Mesendoderm (in vitro differentiated cells): ENCODE measurements at regions not wholly inside any gene's neighbourhood (a gene's known extent, or its start where the extent isn't known, plus 50 kb on each side); places are given as distances from the start of the nearest gene placed in this dataset.

Experiments
- DNase-seq: peaks from one replicate; pipeline ENCODE4 v3.0.0; 2013
- H2AK5ac ChIP-seq: 2 replicates; pipeline ENCODE4 v1.6.1; 2013; ENCODE audit warnings: low read length, inconsistent platforms
- H2BK120ac ChIP-seq: 2 replicates; pipeline ENCODE4 v1.6.1; 2013; ENCODE audit warnings: low read depth, mild to moderate bottlenecking, low read length, moderate library complexity, mixed read lengths
- H2BK15ac ChIP-seq: replicated peaks from 2 replicates; pipeline ENCODE4 v1.6.1; 2013; ENCODE audit warnings: low read depth, mild to moderate bottlenecking, moderate library complexity
- H2BK5ac ChIP-seq: 2 replicates; pipeline ENCODE4 v1.6.1; 2013; ENCODE audit warnings: low read length, inconsistent platforms
- H3K18ac ChIP-seq: 2 replicates; pipeline ENCODE4 v1.6.1; 2013; ENCODE audit warnings: mild to moderate bottlenecking, low read length, mixed read lengths
- H3K23ac ChIP-seq: one replicate; pipeline ENCODE4 v1.6.1; 2013; ENCODE audit warnings: low read length
- H3K27ac ChIP-seq: 2 replicates; pipeline ENCODE4 v1.5.1; 2013; ENCODE audit warnings: low read depth, mild to moderate bottlenecking, inconsistent platforms, low read length, moderate library complexity
- H3K27me3 ChIP-seq: 2 replicates; pipeline ENCODE4 v1.6.1; 2013; ENCODE audit warnings: low read length, control low read depth, mild to moderate bottlenecking, inconsistent platforms; ENCODE audit not compliant: insufficient read depth, poor library complexity
- H3K36me3 ChIP-seq: 2 replicates; pipeline ENCODE4 v1.6.1; 2013; ENCODE audit warnings: low read length, inconsistent platforms; ENCODE audit not compliant: control insufficient read depth, insufficient read depth
- H3K4ac ChIP-seq: one replicate; pipeline ENCODE4 v1.6.1; 2013; ENCODE audit warnings: low read depth, mild to moderate bottlenecking, low read length, moderate library complexity
- H3K4me1 ChIP-seq: 2 replicates; pipeline ENCODE4 v1.6.1; 2013; ENCODE audit warnings: low read depth, low read length, inconsistent platforms; ENCODE audit not compliant: control insufficient read depth
- H3K4me2 ChIP-seq: 2 replicates; pipeline ENCODE4 v1.6.1; 2013; ENCODE audit warnings: low read length
- H3K4me3 ChIP-seq: 2 replicates; pipeline ENCODE4 v1.5.1; 2013; ENCODE audit warnings: mild to moderate bottlenecking, low read length
- H3K56ac ChIP-seq: one replicate; pipeline ENCODE4 v1.6.1; 2013; ENCODE audit warnings: low read length
- H3K79me1 ChIP-seq: 2 replicates; pipeline ENCODE4 v1.6.1; 2013; ENCODE audit warnings: low read length, inconsistent platforms
- H3K79me2 ChIP-seq: 2 replicates; pipeline ENCODE4 v1.6.1; 2013; ENCODE audit warnings: mild to moderate bottlenecking, low read length; ENCODE audit not compliant: control insufficient read depth, insufficient read depth
- H3K9ac ChIP-seq: 2 replicates; pipeline ENCODE4 v1.6.1; 2013; ENCODE audit warnings: low read length, inconsistent platforms
- H4K5ac ChIP-seq: one replicate; pipeline ENCODE4 v1.6.1; 2013; ENCODE audit warnings: low read length
- H4K8ac ChIP-seq: one replicate; pipeline ENCODE4 v1.6.1; 2013; ENCODE audit warnings: low read depth, mild to moderate bottlenecking, control low read depth, low read length, moderate library complexity
- WGBS: extraction: QIAGEN DNeasy Blood & Tissue Kit; methylation state at CpG from one replicate; pipeline ENCODE4 v1.1.7; 2013; ENCODE audit warnings: low lambda C conversion rate, missing lambda C conversion rate; ENCODE audit not compliant: insufficient coverage; ENCODE audit errors: extremely low coverage; 5-methylcytosine and 5-hydroxymethylcytosine counted together

DNA sequence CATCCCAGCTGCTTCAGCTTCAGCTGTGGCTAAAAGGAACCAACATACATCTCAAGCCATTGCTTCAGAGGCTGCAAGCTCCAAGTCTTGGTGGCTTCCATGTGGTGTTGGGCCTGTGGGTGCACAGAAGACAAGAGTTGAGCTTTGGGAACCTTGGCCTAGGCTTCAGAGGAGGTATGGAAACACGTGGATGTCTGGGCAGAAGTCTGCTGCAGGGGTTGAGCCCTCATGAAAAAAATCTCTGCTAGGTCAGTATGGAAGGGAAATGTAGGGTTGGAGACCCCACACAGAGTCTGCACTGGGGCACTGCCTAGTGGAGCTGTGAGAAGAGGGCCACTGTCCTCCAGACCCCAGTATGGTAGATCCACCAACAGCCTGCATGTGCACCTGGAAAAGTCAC lies 279.3 kb downstream of the MZT1 start:
- Histone ChIP-seq H3K27ac (no peak overlapping the region), H4K5ac (no peak overlapping the region), H3K4ac (no peak overlapping the region), H2BK5ac (no peak overlapping the region), H3K4me3 (no peak overlapping the region), H3K36me3 (no peaks in the 10 kb centered on the region), H3K27me3 (no peaks in the 10 kb centered on the region), H3K18ac (no peak overlapping the region), H3K4me1 (no peaks in the 10 kb centered on the region), H3K9ac (no peak overlapping the region), H4K8ac (no peak overlapping the region), H3K23ac (no peak overlapping the region), H3K4me2 (no peak overlapping the region), H2BK120ac (no peak overlapping the region), H3K79me2 (no peaks in the 10 kb centered on the region), H2BK15ac (no peak overlapping the region), H3K56ac (no peak overlapping the region), H2AK5ac (no peak overlapping the region), H3K79me1 (no peaks in the 10 kb centered on the region)
- WGBS, result no CpG with 5 or more reads among the region's 1 CpG
- no peak for DNase-seq

DNA sequence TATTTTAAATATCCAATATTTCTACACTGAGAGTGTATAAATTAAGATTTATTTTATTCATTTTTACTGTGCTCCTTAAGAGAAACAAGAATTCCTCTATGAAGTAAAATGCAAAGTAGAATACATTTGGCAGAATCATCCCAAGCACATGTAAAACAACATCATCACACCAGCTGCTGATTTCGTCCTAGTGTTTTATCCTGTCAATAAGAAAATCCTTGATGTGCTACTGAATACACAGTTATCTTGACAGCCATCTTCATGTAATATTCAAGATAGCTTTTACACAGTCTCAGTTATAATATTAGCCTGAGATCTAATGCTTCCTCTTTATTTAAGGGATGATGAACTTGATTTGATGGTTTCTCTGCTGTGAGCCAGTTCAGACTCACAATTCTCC lies 282.4 kb downstream of the MZT1 start:
- H3K4me3 ChIP-seq, result no peak overlapping the region
- no peak overlapping the region for H3K18ac ChIP-seq
- no CpG with 5 or more reads among the region's 1 CpG for WGBS
- H3K79me1 ChIP-seq, result no peaks in the 10 kb centered on the region
- H2BK5ac ChIP-seq, result no peak overlapping the region
- no peaks in the 10 kb centered on the region for H3K79me2 ChIP-seq
- no peak overlapping the region for H3K4ac ChIP-seq
- no peak overlapping the region for H2AK5ac ChIP-seq
- H2BK120ac ChIP-seq, result no peak overlapping the region
- no peaks in the 10 kb centered on the region for H3K36me3 ChIP-seq
- no peak overlapping the region for H3K9ac ChIP-seq
- no peaks in the 10 kb centered on the region for H3K27me3 ChIP-seq
- no peak overlapping the region for H4K8ac ChIP-seq
- H3K4me1 ChIP-seq, result no peaks in the 10 kb centered on the region
- H3K4me2 ChIP-seq, result no peak overlapping the region
- H3K23ac ChIP-seq, result no peak overlapping the region
- no peak for DNase-seq
- no peak overlapping the region for H3K27ac ChIP-seq
- no peak overlapping the region for H4K5ac ChIP-seq
- no peak overlapping the region for H3K56ac ChIP-seq
- H2BK15ac ChIP-seq, result no peak overlapping the region

DNA sequence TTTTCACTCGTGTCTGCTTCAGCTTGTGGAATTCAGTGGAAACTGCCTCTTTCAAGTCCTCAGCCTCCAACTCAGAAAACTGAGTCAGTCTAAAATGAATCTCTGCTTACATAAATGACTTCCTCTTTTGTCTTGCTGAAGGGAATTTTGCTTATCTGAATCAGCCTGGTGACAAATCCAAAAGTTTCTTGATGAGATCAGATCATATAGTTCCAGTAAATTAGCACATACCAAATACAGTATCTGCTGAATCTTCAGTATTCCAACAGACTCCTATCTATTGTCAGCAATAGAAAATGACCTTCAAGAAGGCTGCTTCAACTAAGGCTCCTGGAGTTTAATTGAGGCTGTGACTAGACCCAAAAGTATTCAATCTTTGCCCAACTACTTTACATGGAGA lies 290.0 kb downstream of the MZT1 start:
- Histone ChIP-seq H2BK120ac (no peak overlapping the region), H3K18ac (no peak overlapping the region), H3K79me2 (no peaks in the 10 kb centered on the region), H3K56ac (no peak overlapping the region), H2BK15ac (no peak overlapping the region), H3K79me1 (no peaks in the 10 kb centered on the region), H2BK5ac (no peak overlapping the region), H3K23ac (no peak overlapping the region), H4K8ac (no peak overlapping the region), H2AK5ac (no peak overlapping the region), H3K4me3 (no peak overlapping the region), H3K4me2 (no peak overlapping the region), H3K36me3 (no peaks in the 10 kb centered on the region), H3K4ac (no peak overlapping the region), H3K4me1 (no peaks in the 10 kb centered on the region), H3K27ac (no peak overlapping the region), H3K27me3 (no peaks in the 10 kb centered on the region), H3K9ac (no peak overlapping the region), H4K5ac (no peak overlapping the region)
- no CpG with 5 or more reads among the region's 1 CpG for WGBS
- peak; percentile 3 for DNase-seq

DNA sequence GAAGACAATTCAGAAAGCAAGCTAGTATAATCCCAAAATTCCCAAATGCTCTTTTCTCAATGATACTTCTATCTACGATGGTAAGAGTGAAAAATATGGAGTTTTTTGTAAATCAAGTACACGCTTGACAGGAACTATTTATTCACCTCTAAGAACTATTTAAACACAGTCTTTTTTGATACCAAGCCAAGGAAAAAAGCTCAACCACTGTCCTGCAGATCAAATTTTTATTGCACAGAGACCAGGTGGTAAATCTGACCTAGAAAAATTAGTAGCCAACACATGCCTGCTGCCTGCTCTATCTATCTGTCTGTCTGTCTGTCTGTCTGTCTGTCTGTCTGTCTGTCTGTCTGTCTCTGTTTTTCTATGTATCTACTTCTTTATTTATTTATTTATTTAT lies 292.2 kb downstream of the MZT1 start:
- H3K4me3 ChIP-seq, result no peak overlapping the region
- H2BK15ac ChIP-seq, result no peak overlapping the region
- no peak overlapping the region for H2BK120ac ChIP-seq
- H3K27me3 ChIP-seq, result no peaks in the 10 kb centered on the region
- H3K4ac ChIP-seq, result no peak overlapping the region
- no peaks in the 10 kb centered on the region for H3K79me1 ChIP-seq
- H2AK5ac ChIP-seq, result no peak overlapping the region
- no peak overlapping the region for H3K56ac ChIP-seq
- no peaks in the 10 kb centered on the region for H3K4me1 ChIP-seq
- H4K8ac ChIP-seq, result no peak overlapping the region
- H4K5ac ChIP-seq, result no peak overlapping the region
- no peak overlapping the region for H3K9ac ChIP-seq
- H3K36me3 ChIP-seq, result no peaks in the 10 kb centered on the region
- no peak overlapping the region for H3K18ac ChIP-seq
- no CpG with 5 or more reads among the region's 2 CpGs for WGBS
- no peak overlapping the region for H3K23ac ChIP-seq
- no peaks in the 10 kb centered on the region for H3K79me2 ChIP-seq
- H3K27ac ChIP-seq, result no peak overlapping the region
- H3K4me2 ChIP-seq, result no peak overlapping the region
- no peak for DNase-seq
- no peak overlapping the region for H2BK5ac ChIP-seq

DNA sequence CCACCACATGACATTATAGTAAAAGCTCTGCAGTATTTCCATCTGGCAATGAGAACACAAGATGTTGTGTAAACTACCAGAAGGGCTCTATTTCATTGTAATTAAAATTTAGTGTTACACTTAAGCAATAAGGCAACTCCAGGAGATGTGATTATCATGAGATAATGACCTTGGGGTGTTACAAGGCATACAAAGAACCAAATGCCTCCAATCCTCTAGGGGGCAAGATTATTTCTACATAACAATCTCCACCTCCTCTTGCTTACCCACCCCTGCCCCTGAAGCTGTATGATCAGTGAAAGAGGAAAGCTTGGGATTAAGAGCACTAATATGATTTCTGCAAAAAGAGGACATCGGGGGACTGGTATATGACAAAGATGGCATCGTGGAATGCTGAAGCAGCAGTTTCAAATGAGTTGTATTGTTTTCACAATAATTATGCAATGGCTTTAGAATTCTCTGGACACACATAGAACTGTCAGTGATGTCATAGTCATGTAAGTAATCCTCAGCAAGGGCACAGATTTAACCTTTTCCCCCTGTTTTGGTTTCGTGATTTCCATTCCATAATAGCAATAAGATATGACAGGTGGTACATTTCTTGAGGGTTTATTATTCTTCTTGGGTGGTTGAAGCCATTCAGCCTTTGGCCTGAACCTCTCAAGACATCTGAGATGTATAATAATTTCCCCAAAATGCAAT lies 295.3 kb downstream of the MZT1 start:
- H3K27me3 ChIP-seq, result no peaks in the 10 kb centered on the region
- no peaks in the 10 kb centered on the region for H3K4me1 ChIP-seq
- H3K4me3 ChIP-seq, result no peak overlapping the region
- peak; percentile 77 for DNase-seq
- H2BK5ac ChIP-seq, result no peak overlapping the region
- no peak overlapping the region for H4K5ac ChIP-seq
- H3K36me3 ChIP-seq, result no peaks in the 10 kb centered on the region
- no peak overlapping the region for H3K56ac ChIP-seq
- H3K4me2 ChIP-seq, result no peak overlapping the region
- no peak overlapping the region for H3K4ac ChIP-seq
- no peak overlapping the region for H2AK5ac ChIP-seq
- H2BK120ac ChIP-seq, result no peak overlapping the region
- WGBS, result no CpG with 5 or more reads among the region's 3 CpGs
- H4K8ac ChIP-seq, result no peak overlapping the region
- no peak overlapping the region for H3K23ac ChIP-seq
- no peak overlapping the region for H2BK15ac ChIP-seq
- H3K79me2 ChIP-seq, result no peaks in the 10 kb centered on the region
- no peak overlapping the region for H3K18ac ChIP-seq
- H3K79me1 ChIP-seq, result no peaks in the 10 kb centered on the region
- no peak overlapping the region for H3K27ac ChIP-seq
- H3K9ac ChIP-seq, result no peak overlapping the region

DNA sequence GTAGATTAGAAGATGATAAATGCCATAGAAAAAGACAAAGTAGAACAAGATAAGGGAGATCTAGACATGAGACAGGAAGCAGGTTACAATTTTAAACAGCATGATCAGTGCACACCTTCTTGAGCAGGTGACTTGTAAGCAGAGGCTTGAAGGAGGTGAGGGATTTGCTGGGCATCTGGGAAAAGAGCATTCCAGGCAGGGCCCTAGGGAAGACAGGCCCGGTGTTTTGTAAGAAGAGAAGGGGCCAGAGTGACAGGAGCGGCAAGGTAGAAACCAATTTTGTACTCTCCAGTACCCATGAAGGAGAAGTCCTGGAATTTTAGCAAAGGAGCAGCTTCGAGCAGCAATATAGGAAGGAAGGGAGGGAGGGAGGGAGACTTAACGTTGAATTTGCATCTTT lies 296.5 kb downstream of the MZT1 start:
- H3K27me3 ChIP-seq, result no peaks in the 10 kb centered on the region
- H3K9ac ChIP-seq, result no peak overlapping the region
- H2BK120ac ChIP-seq, result no peak overlapping the region
- H3K27ac ChIP-seq, result no peak overlapping the region
- no CpG with 5 or more reads among the region's 4 CpGs for WGBS
- H3K4me3 ChIP-seq, result no peak overlapping the region
- no peaks in the 10 kb centered on the region for H3K79me2 ChIP-seq
- no peak overlapping the region for H2BK5ac ChIP-seq
- H3K4ac ChIP-seq, result no peak overlapping the region
- peak; percentile 5 for DNase-seq
- H3K23ac ChIP-seq, result no peak overlapping the region
- no peak overlapping the region for H4K8ac ChIP-seq
- H3K18ac ChIP-seq, result no peak overlapping the region
- H2AK5ac ChIP-seq, result no peak overlapping the region
- no peaks in the 10 kb centered on the region for H3K4me1 ChIP-seq
- no peak overlapping the region for H2BK15ac ChIP-seq
- H3K79me1 ChIP-seq, result no peaks in the 10 kb centered on the region
- H3K36me3 ChIP-seq, result no peaks in the 10 kb centered on the region
- H3K4me2 ChIP-seq, result no peak overlapping the region
- H3K56ac ChIP-seq, result no peak overlapping the region
- H4K5ac ChIP-seq, result no peak overlapping the region
